ENCODE measurements at regions not wholly inside any gene's neighbourhood (a gene's known extent, or its start where the extent isn't known, plus 50 kb on each side); places are given as distances from the start of the nearest gene placed in this dataset.
A peak's percentile ranks its signal among the peaks of the same experiment; 100 is the strongest.

DNA sequence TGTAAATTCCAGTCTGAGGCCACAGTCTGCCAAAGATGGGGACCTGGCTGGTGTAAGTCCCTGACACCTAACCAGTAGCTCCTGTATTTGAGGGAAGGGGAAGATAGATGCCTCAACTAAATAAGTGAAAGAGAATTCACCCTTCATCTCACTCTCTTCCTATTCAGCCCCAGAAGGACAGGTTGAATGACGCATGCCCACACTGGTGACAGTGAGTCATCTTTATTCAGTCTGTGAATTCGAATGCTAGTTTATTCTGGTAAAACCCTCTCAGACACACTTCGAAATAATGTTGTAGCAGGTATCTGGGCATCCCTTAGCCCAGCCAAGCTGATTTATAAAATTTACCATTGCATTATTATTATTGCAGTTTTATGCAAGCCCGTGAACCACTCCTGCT lies 617.0 kb upstream of the PRMT6 start:
- no peak for DNase-seq (ENCODE audit: low spot score)

GRCh38 chr1:106447466-106447865 lies 609.0 kb upstream of the PRMT6 start:
- DNase-seq (ENCODE audit: low spot score): no peak

- DNase-seq (ENCODE audit: low spot score): no peak
These were observed 599.6 kb upstream of the PRMT6 start for GRCh38 chr1:106456832-106457231.

DNA sequence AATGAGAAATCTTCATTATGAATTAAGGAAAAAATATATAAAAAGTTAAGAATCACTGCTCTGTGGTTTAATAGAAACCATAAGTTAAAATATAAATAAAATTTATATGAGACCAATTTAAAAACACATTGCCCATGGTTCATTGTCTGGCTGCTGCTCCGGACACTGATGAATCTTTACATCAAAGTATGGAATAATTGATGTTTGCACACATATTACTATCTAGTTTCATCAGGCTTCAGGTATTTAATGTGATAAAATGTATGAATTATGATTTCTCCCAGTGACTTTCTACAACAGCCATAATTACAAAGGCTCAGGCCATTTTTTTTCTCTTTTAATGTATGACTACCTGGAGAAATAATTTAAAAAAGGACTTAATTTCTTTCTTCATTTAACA lies 599.1 kb upstream of the PRMT6 start:
- DNase-seq (ENCODE audit: low spot score): no peak

- no peak for DNase-seq (ENCODE audit: low spot score)
These were observed 597.6 kb upstream of the PRMT6 start for GRCh38 chr1:106458866-106459265.

GRCh38 chr1:106459418-106459817 lies 597.1 kb upstream of the PRMT6 start:
- DNase-seq (ENCODE audit: low spot score): no peak

- no peak for DNase-seq (ENCODE audit: low spot score)
These were observed 590.8 kb upstream of the PRMT6 start for GRCh38 chr1:106465666-106466065.

GRCh38 chr1:106480629-106481028 lies 575.8 kb upstream of the PRMT6 start:
- DNase-seq (ENCODE audit: low spot score): no peak

DNA sequence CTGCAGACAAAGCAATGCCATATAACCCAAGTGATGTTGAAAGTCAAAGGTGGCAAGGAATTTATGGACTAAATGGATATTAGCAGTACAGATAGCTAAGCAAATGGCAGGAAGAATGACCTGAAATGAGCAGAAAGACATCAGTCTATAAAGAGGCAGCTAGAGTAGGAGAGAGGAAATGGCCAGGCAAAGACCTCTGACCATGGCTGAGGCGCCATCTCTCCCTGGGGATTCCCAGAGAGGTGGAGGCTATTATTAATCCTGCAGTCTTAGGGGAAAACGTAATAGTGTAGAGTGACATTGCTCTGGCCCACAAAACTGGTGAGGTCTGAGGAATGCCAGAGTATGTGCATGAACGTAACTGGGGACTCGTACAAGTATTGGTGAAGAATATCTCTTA lies 563.6 kb upstream of the PRMT6 start:
- no peak for DNase-seq (ENCODE audit: low spot score)

DNA sequence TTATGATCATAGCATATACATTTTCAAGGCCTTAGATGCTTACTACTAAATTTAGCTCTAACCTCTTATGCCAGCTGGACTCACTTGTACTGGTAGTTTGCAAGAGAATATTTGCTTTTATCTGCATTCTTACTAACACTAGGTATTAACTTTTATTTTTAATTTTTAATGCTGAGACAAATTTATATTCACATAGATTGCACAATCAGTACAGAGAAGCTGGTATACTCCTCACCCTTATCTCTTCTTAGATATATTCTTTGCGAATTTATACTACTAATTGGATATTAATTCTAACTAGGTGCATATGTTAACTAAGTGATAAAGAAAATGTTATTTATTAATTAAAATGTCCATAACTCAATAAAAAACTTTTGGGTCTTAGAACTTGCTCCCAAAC lies 561.8 kb upstream of the PRMT6 start:
- DNase-seq (ENCODE audit: low spot score): no peak

DNA sequence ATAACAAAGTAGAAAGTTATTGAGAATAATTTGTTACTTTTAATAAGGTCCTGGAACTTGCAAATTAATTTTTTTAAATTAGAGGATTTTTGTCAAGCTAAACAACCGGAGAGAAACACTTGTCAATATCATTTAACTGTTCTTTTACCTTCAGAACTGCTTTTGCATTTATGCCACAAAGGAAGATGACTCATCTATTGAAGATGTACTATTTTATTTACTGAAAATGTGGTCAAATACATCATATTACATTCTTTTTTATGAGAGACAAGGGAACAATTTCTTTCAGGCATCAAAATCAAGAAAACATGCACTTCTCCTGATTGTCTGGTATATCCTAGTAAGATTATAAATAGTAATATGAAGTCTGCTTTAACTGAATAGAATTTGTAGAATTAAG lies 558.2 kb upstream of the PRMT6 start:
- DNase-seq (ENCODE audit: low spot score): no peak

- DNase-seq (ENCODE audit: low spot score): no peak
These were observed 553.8 kb upstream of the PRMT6 start for GRCh38 chr1:106502659-106503058.

DNA sequence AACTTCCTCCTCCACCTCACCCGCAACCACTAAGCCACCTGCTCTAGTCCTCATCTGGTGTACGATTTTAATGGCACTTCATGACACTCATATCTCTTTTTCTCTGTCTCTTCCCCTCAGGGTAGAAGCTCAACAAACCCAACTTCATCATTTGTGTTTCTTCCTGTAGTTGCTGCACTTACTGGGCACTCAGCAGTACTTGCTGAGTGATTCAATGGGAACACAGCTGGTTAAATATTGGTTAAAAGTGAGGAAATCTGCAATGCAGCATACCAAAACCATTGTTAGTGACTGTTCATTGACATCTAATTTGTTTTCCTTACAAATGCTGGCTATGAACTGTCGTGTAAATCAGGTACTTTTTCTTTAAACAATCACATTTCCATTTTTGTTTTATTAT lies 541.1 kb upstream of the PRMT6 start:
- DNase-seq (ENCODE audit: low spot score): no peak

DNA sequence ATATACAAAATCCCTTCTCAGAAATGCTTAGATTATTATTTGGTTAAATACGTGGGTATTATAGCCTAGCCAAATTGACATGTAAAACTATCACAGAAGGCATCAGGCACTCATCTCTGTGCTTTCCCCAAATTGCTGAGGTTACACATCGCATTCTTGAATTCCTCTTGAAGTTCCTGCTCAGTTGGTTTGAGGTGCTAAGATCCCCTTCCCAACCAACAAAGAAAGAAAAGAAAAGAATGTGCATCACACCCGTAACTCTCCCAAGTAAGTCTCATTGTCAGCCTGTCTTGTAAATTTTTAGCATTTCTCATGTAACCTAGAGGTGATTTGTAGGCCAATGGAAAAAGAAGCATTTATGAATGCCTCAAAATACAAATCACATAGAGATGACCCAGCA lies 539.2 kb upstream of the PRMT6 start:
- no peak for DNase-seq (ENCODE audit: low spot score)

DNA sequence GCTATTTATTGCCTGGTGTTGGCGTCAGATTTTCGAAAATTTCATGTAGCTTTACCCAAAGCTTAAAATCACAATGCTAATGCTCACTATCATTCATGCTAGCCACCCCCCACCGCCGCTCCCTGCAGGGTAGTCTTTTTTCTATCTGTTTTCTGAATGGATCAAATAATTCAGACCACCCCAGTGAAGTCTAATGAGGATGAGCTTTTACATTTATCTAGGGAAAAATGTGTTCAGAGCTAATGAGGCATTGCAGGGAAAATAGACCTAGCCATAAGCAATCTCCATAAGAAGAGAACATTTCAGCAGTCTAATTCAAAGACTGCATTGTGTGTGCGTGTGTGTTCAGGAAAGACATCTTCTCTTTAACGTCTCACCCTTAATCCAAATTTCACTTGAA lies 533.0 kb upstream of the PRMT6 start:
- DNase-seq (ENCODE audit: low spot score): peak; percentile 52

DNA sequence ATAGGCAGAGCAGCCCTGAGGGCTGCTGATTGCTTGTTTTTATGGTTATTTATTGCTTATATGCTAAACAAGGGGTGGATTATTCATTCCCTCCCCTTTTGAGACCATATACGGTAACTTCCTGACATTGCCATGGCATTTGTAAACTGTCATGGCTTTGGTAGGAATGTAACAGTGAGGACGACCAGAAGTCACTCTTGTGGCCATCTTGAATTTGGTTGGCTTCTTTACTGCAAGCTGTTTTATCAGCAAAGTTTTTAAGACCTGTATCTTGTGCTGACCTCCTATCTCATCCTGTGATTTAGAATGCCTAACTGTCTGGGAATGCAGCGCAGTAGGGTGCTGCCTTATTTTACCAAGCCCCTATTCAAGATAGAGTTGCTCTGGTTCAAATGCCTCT lies 531.8 kb upstream of the PRMT6 start:
- no peak for DNase-seq (ENCODE audit: low spot score)

DNA sequence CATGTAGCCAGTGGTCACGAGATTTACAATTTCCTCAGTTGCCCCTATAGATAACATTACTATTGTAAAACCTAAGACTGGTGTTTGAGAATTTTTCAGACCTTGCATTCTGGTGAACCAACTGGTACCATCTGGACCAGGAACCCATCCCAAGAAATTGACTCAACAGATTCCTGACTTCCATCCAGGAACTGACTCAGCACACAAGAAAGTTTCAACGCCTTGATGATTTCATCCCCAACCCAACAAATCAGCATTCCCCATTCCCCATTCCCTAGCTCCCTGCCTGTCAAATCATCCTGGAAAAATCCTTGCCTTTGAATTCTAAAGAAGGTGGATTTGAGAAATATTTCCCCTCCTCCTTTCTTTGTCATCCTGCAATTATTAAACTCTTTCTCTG lies 529.8 kb upstream of the PRMT6 start:
- no peak for DNase-seq (ENCODE audit: low spot score)

- DNase-seq (ENCODE audit: low spot score): no peak
These were observed 521.9 kb upstream of the PRMT6 start for GRCh38 chr1:106534612-106535011.

DNA sequence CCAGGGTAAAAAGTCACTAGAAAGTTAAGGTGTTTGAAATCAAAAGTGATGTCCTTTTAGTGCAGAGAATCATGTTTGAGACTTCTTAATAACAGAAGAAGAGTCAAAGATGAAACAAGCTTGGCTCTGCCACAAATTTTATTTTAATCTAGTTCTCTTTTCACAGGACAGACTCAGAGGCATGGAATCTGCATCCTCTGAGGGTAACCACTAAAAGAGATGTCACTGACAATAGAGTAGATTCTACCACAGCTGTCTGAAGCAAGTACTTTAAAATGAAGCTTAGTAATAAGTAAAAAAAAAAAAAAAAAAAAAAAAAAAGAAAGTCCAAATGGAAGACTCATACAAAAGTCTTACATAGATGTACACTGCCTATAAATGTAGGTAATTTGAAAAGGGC lies 519.7 kb upstream of the PRMT6 start:
- no peak for DNase-seq (ENCODE audit: low spot score)

DNA sequence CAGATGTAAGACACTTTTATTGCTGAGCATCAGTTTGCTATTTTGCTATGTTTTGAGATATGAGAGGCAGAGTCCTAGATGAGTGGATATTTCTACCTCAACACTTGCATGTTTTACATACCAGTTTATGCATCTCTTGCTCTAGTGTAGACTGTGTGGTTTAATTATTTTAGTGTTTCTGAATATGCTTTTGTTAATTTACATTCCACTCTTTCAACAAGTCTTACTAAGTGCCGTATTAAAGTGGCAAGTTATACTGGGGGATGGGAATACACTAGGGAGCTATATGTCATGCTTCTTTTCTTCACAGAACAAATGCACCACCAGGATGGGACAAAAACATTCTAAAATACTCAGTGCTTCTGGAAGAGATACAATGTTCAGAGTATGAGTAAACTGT lies 507.7 kb upstream of the PRMT6 start:
- no peak for DNase-seq (ENCODE audit: low spot score)

- no peak for DNase-seq (ENCODE audit: low spot score)
These were observed 502.2 kb upstream of the PRMT6 start for GRCh38 chr1:106554294-106554693.

DNA sequence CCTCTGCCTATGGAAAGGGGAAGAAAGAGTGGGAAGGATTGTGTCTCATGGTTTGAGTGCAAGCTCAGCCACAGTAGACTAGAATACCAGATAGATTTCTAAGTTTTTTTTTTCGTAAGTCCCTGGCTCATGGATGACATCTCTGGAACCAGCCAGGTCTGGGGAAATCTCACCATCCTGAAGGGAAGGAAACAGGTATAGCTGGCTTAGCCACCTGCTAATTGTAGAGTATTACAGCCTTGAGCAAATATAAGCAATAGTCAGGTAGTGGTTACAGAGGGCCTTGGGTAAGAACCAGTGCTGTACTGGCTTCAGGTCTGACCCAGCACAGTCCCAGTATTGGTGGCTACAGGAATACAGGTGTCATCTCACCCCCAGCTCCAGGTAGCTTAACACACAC lies 500.9 kb upstream of the PRMT6 start:
- no peak for DNase-seq (ENCODE audit: low spot score)

DNA sequence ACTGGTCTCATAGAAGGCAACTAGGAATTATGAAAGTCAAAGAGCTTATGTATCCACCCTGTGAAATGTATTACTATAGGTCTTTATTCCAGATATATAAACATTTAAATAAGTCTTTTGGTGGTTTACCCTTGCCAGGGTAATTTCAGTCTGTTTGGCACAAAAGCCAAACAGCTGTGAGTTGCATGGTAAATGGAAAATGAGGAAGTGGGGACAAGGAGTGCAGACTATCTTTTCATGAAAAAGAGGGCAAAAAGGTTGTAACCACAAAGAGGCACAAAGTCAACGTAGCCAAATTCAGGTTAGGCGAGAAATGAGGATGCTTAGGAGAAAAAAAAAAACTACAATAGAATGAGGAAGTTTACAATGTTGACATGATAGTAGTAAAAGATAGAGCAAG lies 492.3 kb upstream of the PRMT6 start:
- DNase-seq (ENCODE audit: low spot score): no peak

GRCh38 chr1:106568201-106568974 lies 488.1 kb upstream of the PRMT6 start:
- no peak for DNase-seq (ENCODE audit: low spot score)

DNA sequence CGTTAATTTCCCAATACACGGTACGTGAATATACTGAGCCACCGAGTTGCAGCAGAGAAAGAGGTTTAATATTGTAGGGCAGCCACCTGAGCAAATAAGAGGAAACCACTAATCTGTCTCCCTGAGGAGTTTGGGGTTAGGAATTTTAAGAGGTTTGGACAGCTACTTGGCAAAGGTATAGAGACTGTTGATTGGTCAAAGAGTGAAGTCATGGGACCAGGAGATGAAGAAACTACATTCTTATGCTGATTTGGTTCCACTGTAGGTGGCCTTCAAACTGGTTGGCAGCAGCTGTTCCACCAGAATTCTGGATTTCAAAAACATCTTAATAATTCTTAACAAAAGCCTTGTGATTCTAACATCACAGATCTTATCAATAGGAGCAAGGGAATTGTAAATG lies 485.4 kb upstream of the PRMT6 start:
- no peak for DNase-seq (ENCODE audit: low spot score)
